HG02610 (cell line): ENCODE measurements at regions not wholly inside any gene's neighbourhood (a gene's known extent, or its start where the extent isn't known, plus 50 kb on each side); places are given as distances from the start of the nearest gene placed in this dataset.
"Not testable (repeated sequence)": the region's sequence is repeated elsewhere in the genome, so short reads cannot be mapped to it uniquely, and the experiment has no call there.

Experiments
- ATAC-seq: cut with Tn5 transposase; IDR thresholded peaks from one replicate; pipeline ENCODE4 v1.9.1; 2021; ENCODE audit warnings: mild to moderate bottlenecking, moderate library complexity; ENCODE audit not compliant: unreplicated experiment

GRCh38 chr3:3689601-3690375, 109.4 kb upstream of the LRRN1 start:
- ATAC-seq: no peak

GRCh38 chr3:3686907-3687648, 112.2 kb upstream of the LRRN1 start:
- ATAC-seq: no peak

DNA sequence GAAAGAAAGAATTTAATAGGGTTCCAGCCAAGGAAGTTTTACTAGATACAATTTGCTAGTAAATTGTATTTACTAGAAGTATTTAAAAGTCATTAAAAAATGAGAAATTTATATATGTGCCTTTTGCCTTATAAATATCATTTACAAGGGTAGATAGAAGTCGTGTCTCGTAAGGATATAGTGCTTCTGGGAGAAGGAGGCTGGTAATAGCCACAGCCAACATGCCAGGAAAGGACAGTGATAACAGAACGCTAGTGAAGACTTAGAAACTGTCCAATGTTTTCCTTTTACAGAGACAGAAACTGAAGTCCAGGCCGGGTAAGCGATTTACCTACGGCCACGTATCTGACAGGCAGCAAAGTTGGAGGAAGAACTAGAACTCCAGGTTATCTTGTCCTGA, 113.5 kb upstream of the LRRN1 start:
- no peak for ATAC-seq

GRCh38 chr3:3683261-3683660, 116.0 kb upstream of the LRRN1 start:
- no peak for ATAC-seq

DNA sequence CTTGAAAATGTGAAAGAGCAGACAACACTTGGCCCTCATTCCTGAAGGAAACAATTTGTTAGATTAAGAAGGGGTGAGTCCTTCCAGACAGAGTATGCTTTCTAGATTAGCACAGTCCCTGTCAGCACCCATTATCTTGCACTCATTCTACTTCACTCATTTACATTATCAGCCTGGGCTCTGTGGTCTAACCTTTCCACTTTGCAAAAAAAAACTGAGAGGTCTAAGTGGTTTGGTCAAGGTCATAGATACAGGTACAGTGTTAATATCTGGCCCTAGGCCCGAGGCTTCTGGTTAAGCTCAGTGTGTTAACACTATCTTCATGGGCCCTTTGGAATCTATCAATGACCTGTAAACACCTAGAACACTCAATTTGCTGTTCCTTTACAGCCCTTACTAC, 123.4 kb upstream of the LRRN1 start:
- ATAC-seq: no peak

DNA sequence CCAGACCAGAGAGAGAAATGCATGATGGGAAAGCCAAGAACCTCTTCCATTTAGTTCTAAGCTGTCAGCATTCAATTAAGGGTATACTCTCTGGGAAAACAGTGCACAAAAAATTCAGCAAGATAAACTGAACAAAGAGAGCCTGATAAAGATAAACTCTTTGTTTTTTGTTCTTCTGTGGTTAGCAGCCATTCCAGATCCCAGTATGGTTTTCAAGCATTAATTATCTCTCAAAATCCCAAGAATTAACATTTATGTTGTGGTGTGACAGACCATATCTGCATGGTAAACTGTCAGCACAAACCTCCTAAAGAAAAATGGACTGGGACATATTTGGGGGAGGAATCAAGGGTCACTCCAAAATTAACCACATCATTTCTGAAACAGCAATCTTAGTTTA, 124.0 kb upstream of the LRRN1 start:
- no peak for ATAC-seq

GRCh38 chr3:3666664-3667063, 132.6 kb upstream of the LRRN1 start:
- peak; percentile 99 for ATAC-seq

DNA sequence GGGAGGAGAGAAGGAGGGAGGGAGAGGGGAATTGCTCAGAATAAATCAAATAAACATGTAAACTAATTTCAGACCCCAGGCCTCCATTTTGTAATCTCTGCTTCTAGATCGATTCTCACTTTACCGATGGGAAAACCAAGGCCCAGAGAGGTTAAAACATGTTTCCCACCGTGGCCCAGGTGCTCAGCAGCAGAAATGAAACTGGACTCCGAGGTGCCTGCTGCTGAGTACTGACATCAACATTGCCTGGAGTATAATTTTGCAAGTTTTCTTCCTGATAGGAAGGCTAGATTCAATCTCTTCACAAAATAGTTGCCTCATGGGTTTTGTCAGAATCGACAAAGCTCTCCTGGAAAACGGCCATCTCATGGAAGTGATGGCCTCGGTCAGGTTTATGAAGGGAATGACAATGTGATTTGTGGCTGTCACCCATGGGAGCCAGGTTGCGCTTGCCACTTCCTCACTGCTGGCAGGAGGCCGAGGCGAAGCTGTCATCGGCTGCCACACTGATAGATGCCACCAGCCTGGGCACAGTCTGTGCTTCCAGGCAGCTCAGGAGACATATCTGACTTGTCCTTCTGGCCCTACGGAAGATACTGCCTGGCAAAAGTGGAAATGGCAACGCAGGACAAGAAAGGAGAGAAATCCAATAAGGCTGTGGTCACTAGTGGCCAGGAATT, 133.1 kb upstream of the LRRN1 start:
- ATAC-seq: peak; percentile 40

- no peak for ATAC-seq
These were observed 133.7 kb upstream of the LRRN1 start for GRCh38 chr3:3665546-3665945.

- no peak for ATAC-seq
These were observed 134.3 kb upstream of the LRRN1 start for GRCh38 chr3:3664935-3665334.

GRCh38 chr3:3662610-3663009, 136.6 kb upstream of the LRRN1 start:
- ATAC-seq: no peak

- no peak for ATAC-seq
These were observed 144.3 kb upstream of the LRRN1 start for GRCh38 chr3:3654916-3655315.

DNA sequence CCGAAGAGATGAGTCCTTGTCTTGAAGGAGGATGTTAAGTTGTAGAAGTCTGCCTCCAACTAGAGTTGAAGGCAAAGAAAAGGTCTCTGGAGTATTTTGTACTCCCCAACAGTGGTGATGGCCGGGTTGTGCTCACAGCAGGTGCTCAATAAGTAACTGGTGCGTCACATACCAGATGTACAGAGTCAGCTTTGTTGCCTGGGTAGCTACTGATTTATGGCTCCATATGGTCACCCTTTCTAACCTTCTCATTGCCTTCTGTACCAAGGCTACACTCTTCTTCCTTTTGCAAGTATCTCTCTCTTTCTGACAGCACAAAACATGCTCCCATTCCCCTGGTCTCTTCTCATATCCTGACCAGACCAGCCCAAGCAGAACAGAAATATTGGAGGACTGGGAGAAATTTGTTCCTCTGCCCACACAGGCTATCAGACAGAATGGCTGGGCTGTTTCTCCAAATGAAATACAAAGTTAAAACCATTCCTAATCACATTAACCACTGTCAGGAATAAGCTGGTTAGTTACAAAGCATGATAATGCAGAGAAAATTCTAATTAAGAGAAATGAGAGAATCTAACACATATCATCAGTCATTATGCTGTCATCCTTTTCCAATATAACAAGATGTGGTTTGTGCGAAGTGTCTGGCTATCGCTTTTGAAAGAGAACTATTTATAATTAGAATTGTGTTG, 150.1 kb upstream of the LRRN1 start:
- no peak for ATAC-seq

GRCh38 chr3:3646934-3647333, 152.3 kb upstream of the LRRN1 start:
- ATAC-seq: no peak

DNA sequence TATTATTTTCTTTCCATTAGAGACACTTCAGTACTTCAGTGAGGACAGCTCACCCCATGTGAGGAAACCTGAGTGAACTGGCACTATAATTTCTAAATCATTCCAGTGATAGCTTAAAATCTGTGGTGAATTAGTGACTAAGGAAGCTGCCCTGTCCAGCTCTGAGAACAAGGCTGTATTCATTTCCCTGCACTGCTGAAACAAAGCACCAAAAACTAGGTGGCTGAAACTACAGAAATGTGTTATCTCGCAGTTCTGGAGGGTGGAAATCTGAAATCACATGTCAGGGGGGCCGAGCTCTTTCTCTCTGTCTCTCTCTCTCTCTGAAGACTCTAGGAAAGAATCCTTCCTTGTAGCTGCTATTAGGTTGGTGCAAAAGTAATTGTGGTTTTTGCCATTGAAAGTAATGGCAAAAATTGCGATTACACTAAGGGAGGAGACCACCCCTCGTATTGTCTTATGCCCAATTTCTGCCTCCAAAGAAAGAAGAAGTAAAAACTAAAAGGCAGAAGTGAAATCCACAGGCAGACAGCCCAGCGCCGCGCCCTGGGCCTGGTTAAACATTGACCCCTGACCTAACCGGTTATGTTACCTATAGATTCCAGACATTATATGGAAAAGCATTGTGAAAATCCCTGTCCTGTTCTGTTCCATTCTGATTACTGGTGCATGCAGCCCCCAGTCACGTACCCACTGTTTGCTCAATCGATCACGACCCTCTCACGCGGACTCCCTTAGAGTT, 153.0 kb upstream of the LRRN1 start:
- ATAC-seq: not testable (repeated sequence)

GRCh38 chr3:3641877-3642455, 157.3 kb upstream of the LRRN1 start:
- ATAC-seq: no peak

GRCh38 chr3:3639078-3639477, 160.2 kb upstream of the LRRN1 start:
- no peak for ATAC-seq

DNA sequence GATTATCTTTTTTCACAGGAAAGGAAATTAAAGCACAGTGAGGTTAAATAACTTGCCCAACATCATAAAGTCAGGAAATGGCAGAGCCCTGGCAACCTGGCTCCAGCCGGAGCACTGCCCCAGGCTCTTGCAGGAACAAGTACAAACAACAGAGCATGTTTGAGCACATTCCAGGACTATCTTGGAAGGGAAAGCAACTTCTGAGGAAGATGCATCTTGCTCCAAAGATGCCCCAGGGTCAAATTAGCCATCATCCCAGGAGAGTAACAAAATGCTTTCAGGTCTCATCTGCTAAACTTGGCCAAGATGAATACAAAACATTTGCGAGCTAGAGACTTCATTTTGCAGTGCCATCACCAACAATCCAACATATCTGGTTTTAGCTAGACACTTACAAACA, 162.4 kb upstream of the LRRN1 start:
- no peak for ATAC-seq

DNA sequence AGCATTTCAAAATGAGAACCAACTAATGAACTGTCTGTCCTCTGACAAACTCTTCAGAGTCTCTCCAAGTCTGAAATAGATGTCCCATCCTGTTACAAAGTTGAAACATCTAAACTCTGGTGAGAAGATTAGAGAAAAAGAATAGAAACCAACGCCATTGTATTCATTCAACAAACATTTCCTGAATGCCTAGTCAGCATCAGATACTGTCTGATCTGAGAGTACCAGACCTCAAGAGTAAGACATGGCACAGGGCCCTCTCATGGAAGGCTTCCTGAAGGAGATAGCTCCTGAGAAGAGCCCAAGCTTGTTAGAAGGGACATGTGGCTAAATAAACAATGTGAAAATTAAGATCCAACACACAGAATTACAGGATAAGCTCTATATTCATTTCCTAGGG, 164.1 kb upstream of the LRRN1 start:
- no peak for ATAC-seq

GRCh38 chr3:3634326-3634725, 164.9 kb upstream of the LRRN1 start:
- no peak for ATAC-seq
